ENCODE measurements at regions not wholly inside any gene's neighbourhood (a gene's known extent, or its start where the extent isn't known, plus 50 kb on each side); places are given as distances from the start of the nearest gene placed in this dataset.
A peak's percentile ranks its signal among the peaks of the same experiment; 100 is the strongest.

DNA sequence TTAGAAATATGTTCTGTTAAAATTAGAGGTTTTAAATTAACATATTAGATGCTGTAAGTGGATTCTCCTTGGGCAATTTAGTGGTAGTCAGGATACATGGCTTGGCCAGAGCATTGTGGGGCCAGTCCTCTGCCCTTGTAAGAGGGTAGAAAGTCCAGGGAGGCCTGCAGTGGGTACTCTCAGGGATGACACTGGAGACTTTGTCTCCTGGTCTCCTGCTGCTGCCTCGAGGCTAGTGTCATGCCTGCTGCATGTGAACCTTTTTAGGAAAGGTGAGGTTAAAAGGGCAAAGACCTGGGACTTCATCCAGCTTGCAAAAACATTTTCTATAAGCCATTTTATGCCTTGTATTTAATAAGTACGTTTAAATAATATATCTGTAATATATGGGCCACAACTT lies 96.8 kb upstream of the PROK2 start:
- no peak for DNase-seq

DNA sequence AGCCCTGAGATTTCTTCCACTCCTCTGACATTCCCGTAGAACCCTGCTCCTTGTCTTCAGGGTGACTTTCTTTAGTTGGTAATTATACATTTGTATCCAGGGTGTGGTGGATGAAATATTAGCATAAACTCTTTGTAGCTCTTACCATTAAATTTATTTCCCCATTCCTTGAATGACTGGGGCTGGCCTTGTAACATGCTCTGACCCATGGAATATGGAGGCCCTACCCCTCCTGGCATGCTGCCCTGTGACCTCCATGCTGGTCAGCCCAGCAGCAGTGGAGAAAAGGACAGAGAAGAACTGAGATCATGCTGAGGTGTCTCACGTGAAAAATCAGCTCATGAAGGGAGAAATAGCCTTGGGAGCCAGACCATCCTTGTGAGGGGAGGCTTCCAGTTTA lies 96.1 kb upstream of the PROK2 start:
- DNase-seq: no peak

DNA sequence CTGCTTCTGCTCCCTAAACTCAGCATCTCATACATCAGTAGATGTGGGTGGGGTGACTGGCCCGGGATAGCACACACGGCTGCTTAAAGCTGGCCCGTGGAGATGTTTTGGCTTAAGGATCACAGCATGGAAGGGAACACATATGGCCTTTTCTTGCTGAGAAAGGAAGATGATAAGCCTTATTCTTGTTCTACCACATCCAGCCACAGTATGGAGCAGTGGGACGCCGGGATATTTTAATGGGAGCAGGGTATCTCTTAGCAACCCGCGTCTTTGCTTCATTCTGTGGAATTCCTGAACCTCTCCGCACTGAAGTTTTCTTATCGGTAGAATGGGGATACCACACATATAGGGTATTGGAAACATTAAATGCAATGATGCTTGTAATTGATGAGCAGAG lies 94.1 kb upstream of the PROK2 start:
- DNase-seq: no peak

DNA sequence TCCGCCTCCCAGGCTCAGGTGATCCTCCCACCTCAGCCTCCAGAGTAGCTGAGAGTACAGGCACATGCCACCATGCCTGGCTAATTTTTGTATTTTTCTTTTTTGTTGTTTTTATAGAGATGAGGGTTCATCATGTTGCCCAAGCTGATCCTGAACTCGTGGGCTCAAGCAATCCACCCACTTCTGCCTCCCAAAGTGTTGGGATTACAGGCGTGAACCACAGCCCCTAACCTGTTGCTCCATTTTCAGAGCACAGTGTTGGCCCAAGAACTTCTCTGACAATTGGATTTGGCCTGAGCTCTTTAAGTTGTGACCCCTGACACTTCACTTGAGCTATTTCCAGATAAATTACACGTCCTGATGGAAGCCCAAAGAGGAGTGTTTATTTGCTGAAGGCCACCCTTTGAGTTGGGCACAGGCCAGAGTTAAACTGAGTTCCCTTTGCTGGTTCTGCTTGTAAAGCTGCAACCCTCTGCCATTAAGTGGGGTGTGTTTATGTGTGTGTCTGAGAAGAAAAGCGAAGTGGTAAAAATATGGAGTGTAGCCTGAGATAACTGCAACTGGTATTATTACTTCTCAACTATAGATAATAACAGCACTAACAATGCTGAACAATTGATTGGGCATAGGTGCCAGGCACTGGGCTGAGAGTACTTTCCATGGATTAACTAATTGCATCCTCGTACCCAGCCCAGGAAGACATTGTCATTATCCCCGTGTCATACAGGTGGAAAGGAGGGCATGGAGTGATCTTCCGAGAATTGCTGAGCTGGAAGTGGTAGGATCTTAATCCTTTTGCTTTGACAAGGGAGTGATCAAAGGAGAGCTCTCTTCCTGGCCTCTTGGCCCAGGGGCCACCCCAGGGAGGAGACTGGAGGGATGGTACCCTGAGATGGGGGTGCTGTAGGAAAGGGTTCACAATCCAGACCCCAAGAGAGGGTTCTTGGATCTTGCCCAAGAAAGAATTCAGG lies 91.5 kb upstream of the PROK2 start:
- no peak for DNase-seq

DNA sequence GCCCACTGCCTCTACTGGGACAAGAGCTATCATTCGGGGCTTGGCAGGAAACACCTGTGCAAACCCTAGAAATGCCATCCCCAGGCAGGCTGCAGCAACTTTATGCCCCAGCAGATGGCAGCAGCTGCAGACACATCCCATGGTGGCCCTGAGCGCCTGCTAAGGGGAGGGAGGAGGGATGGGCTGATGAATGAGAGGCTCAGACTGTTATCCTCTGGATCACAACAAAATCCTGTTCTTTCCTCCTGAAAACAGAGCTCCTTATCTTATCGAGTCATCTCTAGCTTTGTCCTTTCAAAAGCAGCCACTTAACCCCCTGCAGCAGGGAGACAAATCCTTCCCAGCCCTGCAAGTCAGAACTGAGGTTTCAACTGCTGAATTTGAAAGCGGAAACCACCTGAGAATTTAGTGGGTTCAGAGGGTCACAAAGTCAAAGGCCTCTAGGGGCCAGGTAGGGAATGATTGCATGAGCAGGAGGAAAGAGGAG lies 90.6 kb upstream of the PROK2 start:
- DNase-seq: peak; percentile 26

DNA sequence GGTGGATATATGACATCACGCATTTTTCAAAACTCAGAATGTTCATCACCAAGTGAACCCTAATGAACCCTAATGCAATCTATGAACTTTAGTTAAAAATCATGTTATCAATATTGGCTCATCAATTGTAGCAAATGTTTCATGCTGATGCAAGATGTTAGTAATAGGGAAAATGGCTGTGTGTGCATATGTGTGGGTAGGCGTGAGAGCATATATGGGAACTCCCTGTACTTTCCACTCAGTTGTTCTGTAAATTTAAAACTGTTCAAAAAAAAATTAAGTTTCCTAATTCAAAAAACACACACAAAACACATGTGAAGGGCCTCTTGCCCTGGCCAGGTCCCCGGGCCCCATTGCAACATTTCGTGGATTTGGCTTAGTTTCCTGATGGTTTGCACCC lies 89.7 kb upstream of the PROK2 start:
- no peak for DNase-seq

DNA sequence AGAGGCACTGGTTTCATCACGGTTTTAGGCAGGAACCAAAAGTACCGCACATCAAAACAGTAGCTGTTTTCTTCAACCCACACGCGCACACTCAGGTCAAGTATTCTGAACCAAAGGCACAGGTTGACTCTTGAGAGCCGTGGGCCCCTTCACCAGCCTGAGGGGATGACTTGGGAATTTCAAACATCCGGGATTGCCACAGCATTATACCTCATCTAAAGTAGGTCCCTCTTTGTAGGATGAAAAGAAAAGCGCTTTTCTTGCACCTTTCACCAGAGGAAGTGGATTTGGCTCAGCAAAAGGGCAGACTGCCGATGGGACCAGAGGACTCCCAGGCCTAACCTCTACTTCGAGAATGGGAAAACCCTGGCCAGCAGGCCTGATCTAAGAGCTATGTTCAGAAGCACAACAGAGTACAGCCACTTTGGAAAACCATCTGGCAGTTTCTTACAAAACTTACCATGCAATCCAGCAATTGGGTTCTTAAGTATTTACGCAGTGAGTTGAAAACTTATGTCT lies 88.2 kb upstream of the PROK2 start:
- no peak for DNase-seq

DNA sequence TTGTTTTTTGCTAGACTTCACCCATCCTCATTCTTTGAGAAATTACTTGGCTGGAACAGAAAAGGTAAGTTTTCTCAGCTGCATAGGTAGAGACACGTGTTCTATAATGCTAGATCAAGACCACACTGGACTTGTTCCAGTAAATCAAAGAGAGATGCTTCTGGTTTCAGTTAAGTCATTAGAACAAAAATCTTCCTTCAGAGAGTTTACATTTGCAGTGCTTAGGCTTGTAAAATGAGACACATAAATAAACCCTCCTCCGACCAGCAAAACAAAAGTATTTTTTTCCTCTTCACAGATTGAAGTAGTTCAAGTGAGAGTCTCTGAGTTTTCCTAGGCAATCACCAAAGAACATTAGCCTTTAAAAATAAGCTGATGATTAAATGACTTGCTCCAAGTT lies 87.3 kb upstream of the PROK2 start:
- no peak for DNase-seq

DNA sequence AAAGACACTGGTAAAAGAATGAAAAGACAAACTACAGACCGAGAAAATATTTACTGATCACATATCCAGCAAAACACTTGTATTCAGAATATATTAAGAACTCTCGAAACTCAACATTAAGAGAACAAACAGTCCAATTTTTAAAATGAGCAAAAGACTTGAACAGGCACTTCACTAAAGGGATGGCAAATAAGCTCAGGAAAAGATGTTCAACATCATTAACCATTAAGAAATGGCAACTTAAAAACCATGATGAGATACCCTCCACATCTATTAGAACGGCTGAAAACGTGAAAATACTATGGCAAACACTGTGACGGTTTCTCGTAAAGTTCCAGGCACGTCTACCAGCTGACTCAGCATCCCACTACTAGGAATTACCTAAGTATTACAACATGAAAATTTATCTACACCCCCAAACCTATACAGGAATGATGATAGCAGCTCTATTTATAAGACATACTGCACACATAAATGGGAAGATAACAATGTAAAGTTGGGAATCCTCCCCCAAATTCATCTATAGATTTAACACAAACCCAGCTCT lies 86.1 kb upstream of the PROK2 start:
- no peak for DNase-seq

DNA sequence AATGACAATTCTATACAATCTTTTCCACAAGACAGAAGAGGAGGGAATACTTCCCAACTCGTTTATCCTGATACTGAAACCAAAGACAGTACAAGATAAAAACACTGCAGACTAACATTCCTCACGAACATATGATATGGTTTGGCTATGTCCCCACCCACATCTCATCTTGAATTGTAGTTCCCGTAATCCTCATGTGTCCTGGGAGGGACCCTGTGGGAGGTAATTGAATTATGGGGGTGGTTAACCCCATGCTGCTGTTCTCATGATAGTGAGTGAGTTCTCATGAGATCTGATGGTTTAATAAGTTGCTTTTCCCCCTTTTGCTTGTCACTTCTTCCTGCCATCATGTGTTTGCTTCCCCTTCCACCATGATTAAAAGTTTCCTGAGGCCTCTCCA lies 83.9 kb upstream of the PROK2 start:
- no peak for DNase-seq

DNA sequence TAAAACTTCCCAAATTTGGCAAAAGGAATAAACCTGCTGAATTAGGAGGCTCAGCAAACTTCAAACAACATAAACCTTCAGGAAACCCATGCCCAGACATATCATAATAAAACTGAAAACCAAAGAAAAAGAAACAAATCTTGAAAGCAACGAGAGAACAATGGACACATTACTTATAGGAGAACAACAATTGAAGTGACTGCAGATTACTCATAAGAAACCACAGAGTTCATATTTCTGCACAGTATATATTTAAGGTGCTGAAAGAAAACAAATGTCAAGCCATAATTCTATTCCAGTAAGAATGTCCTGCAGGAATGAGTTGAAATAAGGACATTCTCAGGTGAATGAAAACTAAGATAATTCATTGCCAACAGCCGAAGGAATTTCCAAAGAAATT lies 80.8 kb upstream of the PROK2 start:
- DNase-seq: no peak

DNA sequence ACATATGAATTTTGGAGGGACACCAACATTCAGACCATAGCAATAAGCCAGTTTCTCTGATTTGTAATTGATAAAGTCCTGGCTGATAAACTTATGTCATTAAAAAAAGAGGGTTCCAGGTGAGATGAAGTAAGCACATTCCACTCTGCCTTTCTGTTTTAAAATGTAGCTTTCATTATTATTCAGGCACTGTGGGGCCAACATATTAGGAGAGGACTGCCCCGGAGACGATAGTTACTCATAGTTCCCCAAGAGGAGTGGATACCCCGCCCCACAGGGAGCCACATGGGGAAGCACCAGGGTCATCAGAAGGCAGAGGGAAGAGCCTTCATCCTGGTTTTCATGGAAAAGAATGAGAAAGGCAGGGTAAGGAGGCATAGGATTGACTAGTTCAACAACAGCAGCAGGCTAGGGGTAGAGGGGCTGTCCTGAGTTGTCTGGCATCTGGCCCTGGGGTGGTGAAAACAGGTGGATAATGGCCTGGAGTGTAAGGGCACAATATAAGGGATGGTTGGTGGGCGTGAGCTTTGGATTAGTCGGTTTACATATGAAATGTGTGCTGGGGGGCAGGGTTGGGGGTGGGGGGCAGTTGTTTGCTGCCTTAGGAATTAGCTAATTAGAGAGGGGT lies 78.7 kb upstream of the PROK2 start:
- DNase-seq: no peak

DNA sequence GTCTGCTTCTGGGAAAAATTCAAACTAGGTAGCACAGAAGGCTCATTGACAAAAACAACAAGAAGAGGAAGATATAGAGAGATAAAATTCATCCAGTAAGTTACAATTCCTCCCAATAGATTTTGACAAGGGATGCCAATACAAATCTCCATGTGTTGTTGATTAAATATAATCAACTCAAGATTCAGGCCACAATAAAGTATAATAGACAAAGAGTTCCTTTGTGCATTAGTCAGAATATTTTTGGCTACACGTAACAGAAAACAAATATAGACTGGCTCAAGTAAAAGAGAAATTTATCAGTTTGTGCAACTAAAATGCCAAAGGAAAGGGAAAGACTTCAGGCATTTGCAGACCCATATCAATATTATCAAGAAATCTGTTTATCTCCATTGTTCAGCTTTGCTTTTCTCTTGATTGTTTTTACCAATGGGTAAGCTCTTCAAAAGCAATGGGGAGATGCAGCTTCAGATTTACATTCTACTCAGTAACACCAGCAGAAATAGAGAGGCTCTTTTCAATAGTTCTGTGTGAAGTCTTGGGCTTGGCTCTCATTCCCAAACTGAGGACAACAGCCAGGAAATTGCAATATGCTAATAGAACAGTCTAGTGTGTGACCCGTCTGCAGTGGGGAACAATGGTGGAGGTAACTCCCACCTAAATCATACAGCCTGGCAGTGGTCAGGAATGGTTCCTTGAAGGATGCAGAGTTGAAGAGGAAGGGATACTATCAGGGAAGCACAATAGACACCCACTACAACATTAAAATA lies 77.6 kb upstream of the PROK2 start:
- no peak for DNase-seq

DNA sequence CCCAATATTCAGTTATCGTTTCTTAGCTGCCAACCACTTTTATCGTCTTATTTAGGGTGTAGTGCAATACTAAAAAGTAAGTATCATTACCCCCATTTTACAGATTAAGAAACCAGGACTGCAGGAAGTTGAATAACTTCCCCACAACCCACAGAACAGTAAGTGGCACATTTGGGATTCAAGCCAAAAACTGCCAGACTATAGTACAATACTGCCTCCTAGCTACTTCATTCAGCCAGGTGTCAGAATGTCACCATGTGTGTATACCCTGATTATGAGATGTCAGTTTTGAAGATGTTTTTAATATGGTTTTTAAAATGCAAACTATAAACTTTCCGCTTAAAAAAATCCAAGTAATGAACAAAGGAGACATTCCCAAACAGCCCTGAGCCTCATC lies 74.2 kb upstream of the PROK2 start:
- DNase-seq: peak; percentile 4

DNA sequence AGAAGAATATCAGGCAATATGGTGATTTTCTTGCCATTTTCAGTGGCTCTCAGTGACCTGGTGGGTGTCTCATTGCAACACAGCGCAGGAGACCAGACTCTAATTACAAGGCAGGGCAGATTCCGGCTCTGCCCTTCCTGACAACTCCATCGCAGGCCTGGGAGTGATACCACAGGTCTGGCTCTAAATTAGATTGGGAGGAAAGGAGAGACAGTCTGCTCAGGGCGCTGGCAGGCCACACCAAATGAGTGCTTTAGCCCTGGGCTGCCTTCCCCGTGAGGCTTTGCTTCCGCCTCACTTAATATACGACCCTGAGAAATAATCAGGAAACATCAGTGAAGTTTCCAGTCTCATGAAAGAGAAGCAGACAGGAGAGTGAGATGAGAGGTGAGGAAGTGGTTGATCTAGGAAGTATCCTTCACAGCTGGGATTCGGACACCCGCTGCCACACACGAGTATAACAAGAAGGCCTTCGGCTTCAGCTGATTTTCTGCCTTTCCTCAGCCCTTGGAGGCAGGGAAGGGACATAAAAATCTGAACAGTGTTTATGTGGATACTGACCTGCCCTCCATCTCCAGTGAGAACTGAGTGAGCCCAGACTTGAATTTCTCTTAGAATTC lies 73.7 kb upstream of the PROK2 start:
- DNase-seq: no peak

DNA sequence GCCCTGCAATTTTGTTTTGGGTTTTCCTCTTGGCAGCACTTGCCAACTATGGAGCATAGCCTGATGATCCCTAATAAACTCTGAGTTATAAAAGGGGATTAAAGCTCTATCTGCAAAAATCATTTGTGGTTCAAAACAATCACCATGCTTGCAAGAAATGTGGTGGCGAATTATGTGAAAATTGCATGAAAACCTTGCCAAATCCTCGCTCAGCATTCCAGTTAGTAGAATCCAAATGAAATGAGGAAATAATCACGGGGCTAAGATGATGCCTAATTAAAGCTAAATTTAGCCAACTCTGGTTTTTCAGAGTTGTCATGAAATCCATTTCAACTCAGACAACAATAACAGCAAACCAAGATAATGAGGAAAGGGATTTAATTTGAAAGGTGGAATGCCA lies 73.0 kb upstream of the PROK2 start:
- DNase-seq: no peak

DNA sequence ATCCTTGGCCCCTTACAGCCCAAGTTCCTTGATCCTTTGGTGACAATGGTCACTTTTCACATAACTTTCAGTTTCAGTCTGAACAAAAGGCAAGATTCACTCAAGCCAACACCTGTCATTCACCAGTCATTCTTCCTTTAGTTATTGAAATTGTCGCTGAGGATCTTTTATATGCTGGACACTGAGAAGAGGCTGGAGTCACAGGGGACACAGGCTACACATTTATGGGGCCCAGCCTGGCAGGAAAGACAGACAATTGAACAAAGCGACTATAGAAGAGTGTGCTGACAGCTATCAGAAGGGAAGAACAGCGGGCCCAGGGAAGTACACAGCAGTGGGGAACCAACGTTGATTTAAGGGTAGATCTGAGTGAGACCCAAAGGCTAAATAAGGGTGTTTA lies 69.8 kb upstream of the PROK2 start:
- DNase-seq: no peak

DNA sequence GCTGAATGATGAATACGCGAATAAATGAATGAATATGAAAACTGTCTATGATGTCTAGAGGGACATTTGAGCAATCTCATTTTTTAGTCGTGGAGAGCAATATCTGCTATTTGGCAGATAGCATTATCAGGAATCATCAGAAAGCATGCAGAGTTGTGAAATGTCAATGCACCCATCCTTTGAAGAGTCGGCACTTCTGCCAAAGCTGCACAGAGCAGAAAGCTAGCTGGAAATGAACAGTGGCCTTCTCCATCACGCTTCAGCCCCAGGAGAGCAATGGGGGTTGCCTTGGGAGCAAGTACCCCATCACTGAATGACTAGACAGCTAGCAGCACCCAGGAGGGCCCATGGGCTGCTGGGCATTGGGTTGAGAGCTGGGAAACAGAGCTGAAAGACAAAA lies 69.1 kb upstream of the PROK2 start:
- DNase-seq: no peak

DNA sequence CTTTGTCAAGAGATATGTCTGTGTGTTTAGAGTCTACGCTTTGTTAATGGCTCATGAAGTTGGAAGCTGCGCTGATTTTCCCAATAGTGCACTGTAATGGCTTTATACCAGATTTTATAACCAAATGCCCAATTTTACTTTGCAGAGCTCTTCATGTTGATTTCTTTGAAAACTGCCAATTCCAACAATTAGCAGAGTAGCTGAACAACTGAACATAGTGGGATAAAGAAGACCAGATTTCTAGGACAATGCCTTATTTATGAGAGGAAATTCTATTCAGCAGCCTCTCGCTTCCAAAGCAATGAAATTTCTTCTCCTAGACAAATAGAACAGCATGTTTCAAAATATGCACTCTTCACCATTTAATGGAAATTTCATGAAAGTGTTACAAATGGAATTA lies 66.9 kb upstream of the PROK2 start:
- no peak for DNase-seq

DNA sequence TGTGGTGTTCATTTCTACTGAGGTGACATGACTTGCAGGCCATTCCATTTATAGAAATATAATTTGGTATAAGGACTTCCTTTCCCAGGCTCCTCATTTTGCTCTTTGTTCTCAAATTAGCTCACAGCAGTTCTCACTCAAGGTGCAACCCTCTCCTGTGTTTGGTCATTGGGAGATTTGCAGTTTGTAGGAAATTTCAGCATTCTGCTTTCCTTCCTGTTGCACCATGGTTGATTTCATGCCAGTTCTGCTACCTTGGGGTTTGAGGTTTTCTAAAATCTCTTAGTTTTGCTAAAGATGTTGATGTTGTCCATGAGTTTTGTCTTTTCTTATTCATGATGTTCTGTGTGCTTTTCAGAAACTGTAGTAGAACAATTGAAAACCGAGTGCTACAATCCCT lies 65.7 kb upstream of the PROK2 start:
- no peak for DNase-seq

DNA sequence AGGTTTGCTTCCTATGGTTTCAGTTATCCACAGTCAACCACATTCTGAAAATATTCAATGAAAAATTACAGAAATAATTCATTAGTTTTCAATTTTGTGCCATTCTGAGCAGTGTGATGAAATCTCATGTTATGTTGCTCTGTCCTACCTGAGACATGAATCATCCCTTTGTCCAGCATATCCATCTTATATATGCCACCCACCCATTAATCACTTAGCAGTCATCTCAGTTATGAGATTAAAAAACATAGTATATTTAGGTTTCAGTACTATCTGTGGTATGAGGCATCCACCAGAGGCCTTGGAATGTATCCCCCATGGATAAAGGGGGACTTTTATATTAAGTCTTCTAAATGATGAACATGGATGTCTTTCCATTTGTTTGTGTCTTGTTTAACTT lies 64.7 kb upstream of the PROK2 start:
- DNase-seq: no peak

DNA sequence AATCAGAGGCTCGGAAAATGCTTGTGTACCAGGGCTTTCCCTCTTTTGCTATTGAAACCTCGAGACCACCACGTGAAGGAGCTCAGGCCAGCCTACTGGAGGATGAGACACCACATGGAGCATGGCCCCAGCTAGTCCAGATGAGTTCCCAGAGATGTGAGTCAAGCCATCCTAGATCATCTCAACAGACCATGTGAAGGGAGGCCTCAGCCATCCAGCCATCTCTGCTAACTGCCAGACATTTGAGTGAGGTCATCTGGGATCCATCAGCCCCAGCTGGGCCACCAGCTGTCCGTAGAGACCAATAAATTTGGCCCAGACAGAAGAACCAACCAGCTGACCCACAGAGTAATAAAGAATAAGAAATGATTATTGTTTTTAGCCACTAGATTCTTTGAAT lies 62.8 kb upstream of the PROK2 start:
- DNase-seq: no peak

DNA sequence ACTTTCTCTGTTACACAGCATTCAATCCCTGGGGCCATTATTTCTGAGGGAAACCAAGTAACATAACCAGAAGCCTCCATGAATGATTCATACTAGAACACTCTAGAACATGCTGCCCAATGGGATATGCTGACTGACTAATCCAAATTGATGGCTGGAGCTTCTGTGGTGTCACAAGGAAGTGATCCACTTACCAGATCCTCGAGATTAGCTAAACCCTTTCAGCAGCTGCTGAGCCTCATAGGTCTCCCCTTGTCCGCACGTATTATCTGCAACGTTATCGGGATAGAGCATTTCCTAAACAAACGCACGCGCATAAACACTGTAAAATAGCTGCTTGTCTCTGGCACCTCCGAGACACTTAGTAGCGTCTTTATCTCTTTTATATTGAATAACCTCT lies 61.2 kb upstream of the PROK2 start:
- no peak for DNase-seq

Measured in NCI-H1105 (cell line).